VCaP (cell line): ENCODE measurements at regions not wholly inside any gene's neighbourhood (a gene's known extent, or its start where the extent isn't known, plus 50 kb on each side); places are given as distances from the start of the nearest gene placed in this dataset.

ENCODE experiments used
- H3K27ac ChIP-seq: fragments of 450-650 bp; 2 replicates; pipeline ENCODE4 v1.5.1; 2017
- CTCF ChIP-seq: fragments of 450-650 bp; conservative IDR thresholded peaks from 2 replicates; pipeline ENCODE4 v1.5.1; 2017; ENCODE audit warnings: mild to moderate bottlenecking, moderate library complexity

GRCh38 chr10:83075815-83076355 is 1063.4 kb upstream of the GHITM start:
- peak overlapping the region; percentile 13; the same call in 1 of the 2 replicates for H3K27ac ChIP-seq
- TF ChIP-seq CTCF: no peak

GRCh38 chr10:83076443-83076842 is 1062.9 kb upstream of the GHITM start:
- H3K27ac ChIP-seq: no peak overlapping the region
- TF ChIP-seq CTCF: no peak

- no peak overlapping the region for H3K27ac ChIP-seq
- no peak for TF ChIP-seq CTCF
Observed at GRCh38 chr10:83078160-83078559, 1061.1 kb upstream of the GHITM start.

GRCh38 chr10:83078645-83079044 is 1060.7 kb upstream of the GHITM start:
- no peak for TF ChIP-seq CTCF
- no peak overlapping the region for H3K27ac ChIP-seq

GRCh38 chr10:83083831-83084230 is 1055.5 kb upstream of the GHITM start:
- H3K27ac ChIP-seq: no peak overlapping the region
- TF ChIP-seq CTCF: no peak

- no peak for TF ChIP-seq CTCF
- no peak overlapping the region for H3K27ac ChIP-seq
Observed at GRCh38 chr10:83089335-83089734, 1050.0 kb upstream of the GHITM start.

GRCh38 chr10:83104616-83105015 is 1034.7 kb upstream of the GHITM start:
- no peak for TF ChIP-seq CTCF

More at GRCh38 chr10:83104616-83105015, 1034.7 kb upstream of the GHITM start:
- H3K27ac ChIP-seq: no peak overlapping the region
